ENCODE measurements at regions not wholly inside any gene's neighbourhood (a gene's known extent, or its start where the extent isn't known, plus 50 kb on each side); places are given as distances from the start of the nearest gene placed in this dataset.

DNA sequence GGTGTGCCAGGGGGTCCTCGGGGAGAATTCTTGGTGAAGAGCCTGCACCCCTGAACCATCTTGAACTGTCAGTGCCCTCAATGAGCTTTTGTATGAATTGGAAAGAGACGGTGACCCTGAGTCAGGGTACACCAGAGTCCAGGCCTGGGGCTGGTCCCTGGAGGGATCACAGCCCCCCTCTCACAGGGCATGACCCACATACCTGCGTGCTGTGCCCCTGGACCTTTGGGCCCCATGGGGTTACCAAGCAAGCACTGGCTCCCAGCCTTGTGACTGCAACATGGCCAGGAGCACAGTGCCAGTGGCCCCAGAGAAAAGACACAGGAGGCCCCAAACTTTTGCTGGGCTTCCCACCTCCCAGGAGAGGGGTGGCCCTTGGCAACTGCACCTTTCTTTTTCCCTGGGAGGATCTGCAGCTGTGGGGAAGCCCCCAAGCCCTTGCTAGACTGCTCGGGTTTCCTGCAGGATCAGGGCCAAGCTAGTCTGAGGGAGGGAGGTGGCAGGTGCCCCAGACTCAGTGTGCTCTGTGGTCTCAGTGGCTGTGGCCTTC is 153.5 kb downstream of the ZNF248 start:
- Mint-ChIP-seq H3K9me3 (peaks cover 98% of the 10 kb centered on the region), H3K27ac (no peak overlapping the region), H3K4me1 (no peaks in the 10 kb centered on the region), H3K36me3 (ENCODE audit: low read depth) (peaks cover 41% of the 10 kb centered on the region), H3K27me3 (ENCODE audit: insufficient read depth, low read depth, poor library complexity) (peaks cover 4% of the 10 kb centered on the region), H3K4me3 (no peak overlapping the region)
- no peak for DNase-seq (ENCODE audit: low spot score)
- H4K20me1 ChIP-seq (replicated peaks; ENCODE audit: insufficient read depth) = no peaks in the 10 kb centered on the region
- TF ChIP-seq POLR2AphosphoS5 (IDR thresholded peaks at IDR 0.05; ENCODE audit: low read depth) (no peak), CREB1 (CRISPR knock-in tag; IDR thresholded peaks at IDR 0.05; ENCODE audit: low read depth) (no peak), EZH2phosphoT487 (IDR thresholded peaks at IDR 0.05; ENCODE audit: unreplicated experiment) (no peak), ZNF331 (CRISPR knock-in tag; IDR thresholded peaks at IDR 0.05; ENCODE audit: low read depth) (no peak), NANOG (IDR thresholded peaks at IDR 0.05; ENCODE audit: borderline replicate concordance) (no peak), EZH2 (IDR thresholded peaks at IDR 0.05; ENCODE audit: low read depth, unreplicated experiment) (no peak), ZNF114 (CRISPR knock-in tag; IDR thresholded peaks at IDR 0.05) (no peak), JUNB (IDR thresholded peaks at IDR 0.05; ENCODE audit: unreplicated experiment) (no peak), STAT1 (IDR thresholded peaks at IDR 0.05; ENCODE audit: unreplicated experiment) (no peak)
- TF ChIP-seq, protein P1, sequence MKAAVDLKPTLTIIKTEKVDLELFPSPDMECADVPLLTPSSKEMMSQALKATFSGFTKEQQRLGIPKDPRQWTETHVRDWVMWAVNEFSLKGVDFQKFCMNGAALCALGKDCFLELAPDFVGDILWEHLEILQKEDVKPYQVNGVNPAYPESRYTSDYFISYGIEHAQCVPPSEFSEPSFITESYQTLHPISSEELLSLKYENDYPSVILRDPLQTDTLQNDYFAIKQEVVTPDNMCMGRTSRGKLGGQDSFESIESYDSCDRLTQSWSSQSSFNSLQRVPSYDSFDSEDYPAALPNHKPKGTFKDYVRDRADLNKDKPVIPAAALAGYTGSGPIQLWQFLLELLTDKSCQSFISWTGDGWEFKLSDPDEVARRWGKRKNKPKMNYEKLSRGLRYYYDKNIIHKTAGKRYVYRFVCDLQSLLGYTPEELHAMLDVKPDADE (IDR thresholded peaks at IDR 0.05) = no peak
- TF ChIP-seq, protein P2, sequence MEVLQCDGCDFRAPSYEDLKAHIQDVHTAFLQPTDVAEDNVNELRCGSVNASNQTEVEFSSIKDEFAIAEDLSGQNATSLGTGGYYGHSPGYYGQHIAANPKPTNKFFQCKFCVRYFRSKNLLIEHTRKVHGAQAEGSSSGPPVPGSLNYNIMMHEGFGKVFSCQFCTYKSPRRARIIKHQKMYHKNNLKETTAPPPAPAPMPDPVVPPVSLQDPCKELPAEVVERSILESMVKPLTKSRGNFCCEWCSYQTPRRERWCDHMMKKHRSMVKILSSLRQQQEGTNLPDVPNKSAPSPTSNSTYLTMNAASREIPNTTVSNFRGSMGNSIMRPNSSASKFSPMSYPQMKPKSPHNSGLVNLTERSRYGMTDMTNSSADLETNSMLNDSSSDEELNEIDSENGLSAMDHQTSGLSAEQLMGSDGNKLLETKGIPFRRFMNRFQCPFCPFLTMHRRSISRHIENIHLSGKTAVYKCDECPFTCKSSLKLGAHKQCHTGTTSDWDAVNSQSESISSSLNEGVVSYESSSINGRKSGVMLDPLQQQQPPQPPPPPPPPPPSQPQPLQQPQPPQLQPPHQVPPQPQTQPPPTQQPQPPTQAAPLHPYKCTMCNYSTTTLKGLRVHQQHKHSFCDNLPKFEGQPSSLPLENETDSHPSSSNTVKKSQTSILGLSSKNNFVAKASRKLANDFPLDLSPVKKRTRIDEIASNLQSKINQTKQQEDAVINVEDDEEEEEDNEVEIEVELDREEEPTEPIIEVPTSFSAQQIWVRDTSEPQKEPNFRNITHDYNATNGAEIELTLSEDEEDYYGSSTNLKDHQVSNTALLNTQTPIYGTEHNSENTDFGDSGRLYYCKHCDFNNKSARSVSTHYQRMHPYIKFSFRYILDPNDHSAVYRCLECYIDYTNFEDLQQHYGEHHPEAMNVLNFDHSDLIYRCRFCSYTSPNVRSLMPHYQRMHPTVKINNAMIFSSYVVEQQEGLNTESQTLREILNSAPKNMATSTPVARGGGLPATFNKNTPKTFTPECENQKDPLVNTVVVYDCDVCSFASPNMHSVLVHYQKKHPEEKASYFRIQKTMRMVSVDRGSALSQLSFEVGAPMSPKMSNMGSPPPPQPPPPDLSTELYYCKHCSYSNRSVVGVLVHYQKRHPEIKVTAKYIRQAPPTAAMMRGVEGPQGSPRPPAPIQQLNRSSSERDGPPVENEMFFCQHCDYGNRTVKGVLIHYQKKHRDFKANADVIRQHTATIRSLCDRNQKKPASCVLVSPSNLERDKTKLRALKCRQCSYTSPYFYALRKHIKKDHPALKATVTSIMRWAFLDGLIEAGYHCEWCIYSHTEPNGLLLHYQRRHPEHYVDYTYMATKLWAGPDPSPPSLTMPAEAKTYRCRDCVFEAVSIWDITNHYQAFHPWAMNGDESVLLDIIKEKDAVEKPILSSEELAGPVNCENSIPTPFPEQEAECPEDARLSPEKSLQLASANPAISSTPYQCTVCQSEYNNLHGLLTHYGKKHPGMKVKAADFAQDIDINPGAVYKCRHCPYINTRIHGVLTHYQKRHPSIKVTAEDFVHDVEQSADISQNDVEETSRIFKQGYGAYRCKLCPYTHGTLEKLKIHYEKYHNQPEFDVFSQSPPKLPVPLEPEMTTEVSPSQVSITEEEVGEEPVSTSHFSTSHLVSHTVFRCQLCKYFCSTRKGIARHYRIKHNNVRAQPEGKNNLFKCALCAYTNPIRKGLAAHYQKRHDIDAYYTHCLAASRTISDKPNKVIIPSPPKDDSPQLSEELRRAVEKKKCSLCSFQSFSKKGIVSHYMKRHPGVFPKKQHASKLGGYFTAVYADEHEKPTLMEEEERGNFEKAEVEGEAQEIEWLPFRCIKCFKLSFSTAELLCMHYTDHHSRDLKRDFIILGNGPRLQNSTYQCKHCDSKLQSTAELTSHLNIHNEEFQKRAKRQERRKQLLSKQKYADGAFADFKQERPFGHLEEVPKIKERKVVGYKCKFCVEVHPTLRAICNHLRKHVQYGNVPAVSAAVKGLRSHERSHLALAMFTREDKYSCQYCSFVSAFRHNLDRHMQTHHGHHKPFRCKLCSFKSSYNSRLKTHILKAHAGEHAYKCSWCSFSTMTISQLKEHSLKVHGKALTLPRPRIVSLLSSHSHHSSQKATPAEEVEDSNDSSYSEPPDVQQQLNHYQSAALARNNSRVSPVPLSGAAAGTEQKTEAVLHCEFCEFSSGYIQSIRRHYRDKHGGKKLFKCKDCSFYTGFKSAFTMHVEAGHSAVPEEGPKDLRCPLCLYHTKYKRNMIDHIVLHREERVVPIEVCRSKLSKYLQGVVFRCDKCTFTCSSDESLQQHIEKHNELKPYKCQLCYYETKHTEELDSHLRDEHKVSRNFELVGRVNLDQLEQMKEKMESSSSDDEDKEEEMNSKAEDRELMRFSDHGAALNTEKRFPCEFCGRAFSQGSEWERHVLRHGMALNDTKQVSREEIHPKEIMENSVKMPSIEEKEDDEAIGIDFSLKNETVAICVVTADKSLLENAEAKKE (CRISPR knock-in tag; IDR thresholded peaks at IDR 0.05) = no peak
- TF ChIP-seq, protein P3, sequence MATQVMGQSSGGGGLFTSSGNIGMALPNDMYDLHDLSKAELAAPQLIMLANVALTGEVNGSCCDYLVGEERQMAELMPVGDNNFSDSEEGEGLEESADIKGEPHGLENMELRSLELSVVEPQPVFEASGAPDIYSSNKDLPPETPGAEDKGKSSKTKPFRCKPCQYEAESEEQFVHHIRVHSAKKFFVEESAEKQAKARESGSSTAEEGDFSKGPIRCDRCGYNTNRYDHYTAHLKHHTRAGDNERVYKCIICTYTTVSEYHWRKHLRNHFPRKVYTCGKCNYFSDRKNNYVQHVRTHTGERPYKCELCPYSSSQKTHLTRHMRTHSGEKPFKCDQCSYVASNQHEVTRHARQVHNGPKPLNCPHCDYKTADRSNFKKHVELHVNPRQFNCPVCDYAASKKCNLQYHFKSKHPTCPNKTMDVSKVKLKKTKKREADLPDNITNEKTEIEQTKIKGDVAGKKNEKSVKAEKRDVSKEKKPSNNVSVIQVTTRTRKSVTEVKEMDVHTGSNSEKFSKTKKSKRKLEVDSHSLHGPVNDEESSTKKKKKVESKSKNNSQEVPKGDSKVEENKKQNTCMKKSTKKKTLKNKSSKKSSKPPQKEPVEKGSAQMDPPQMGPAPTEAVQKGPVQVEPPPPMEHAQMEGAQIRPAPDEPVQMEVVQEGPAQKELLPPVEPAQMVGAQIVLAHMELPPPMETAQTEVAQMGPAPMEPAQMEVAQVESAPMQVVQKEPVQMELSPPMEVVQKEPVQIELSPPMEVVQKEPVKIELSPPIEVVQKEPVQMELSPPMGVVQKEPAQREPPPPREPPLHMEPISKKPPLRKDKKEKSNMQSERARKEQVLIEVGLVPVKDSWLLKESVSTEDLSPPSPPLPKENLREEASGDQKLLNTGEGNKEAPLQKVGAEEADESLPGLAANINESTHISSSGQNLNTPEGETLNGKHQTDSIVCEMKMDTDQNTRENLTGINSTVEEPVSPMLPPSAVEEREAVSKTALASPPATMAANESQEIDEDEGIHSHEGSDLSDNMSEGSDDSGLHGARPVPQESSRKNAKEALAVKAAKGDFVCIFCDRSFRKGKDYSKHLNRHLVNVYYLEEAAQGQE (IDR thresholded peaks at IDR 0.05; ENCODE audit: unreplicated experiment) = no peak
- TF ChIP-seq, protein P4, sequence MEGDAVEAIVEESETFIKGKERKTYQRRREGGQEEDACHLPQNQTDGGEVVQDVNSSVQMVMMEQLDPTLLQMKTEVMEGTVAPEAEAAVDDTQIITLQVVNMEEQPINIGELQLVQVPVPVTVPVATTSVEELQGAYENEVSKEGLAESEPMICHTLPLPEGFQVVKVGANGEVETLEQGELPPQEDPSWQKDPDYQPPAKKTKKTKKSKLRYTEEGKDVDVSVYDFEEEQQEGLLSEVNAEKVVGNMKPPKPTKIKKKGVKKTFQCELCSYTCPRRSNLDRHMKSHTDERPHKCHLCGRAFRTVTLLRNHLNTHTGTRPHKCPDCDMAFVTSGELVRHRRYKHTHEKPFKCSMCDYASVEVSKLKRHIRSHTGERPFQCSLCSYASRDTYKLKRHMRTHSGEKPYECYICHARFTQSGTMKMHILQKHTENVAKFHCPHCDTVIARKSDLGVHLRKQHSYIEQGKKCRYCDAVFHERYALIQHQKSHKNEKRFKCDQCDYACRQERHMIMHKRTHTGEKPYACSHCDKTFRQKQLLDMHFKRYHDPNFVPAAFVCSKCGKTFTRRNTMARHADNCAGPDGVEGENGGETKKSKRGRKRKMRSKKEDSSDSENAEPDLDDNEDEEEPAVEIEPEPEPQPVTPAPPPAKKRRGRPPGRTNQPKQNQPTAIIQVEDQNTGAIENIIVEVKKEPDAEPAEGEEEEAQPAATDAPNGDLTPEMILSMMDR (conservative IDR thresholded peaks at IDR 0.05; ENCODE audit: low read depth in 2 of 2) = no peak
- H3K27ac ChIP-seq (ENCODE audit: low read depth) = no peak overlapping the region
- H3K79me2 ChIP-seq (replicated peaks; ENCODE audit: insufficient read depth) = no peaks in the 10 kb centered on the region
- H3K4me1 ChIP-seq (ENCODE audit: insufficient read depth) = no peaks in the 10 kb centered on the region
- H3K9me2 ChIP-seq (ENCODE audit: insufficient read depth) = no peaks in the 10 kb centered on the region
- no peak overlapping the region for H3K4me3 ChIP-seq
- H3F3A ChIP-seq (replicated peaks; ENCODE audit: low read depth) = no peaks in the 10 kb centered on the region
- H3K4me2 ChIP-seq = no peak overlapping the region
- no peaks in the 10 kb centered on the region for H3K36me3 ChIP-seq (ENCODE audit: insufficient read depth)
- no peak for ATAC-seq
- H3K27me3 ChIP-seq (ENCODE audit: insufficient read depth) = no peaks in the 10 kb centered on the region
- no peak overlapping the region for H2AFZ ChIP-seq
